ENCODE measurements at regions not wholly inside any gene's neighbourhood (a gene's known extent, or its start where the extent isn't known, plus 50 kb on each side); places are given as distances from the start of the nearest gene placed in this dataset.

- TF ChIP-seq, protein P1, sequence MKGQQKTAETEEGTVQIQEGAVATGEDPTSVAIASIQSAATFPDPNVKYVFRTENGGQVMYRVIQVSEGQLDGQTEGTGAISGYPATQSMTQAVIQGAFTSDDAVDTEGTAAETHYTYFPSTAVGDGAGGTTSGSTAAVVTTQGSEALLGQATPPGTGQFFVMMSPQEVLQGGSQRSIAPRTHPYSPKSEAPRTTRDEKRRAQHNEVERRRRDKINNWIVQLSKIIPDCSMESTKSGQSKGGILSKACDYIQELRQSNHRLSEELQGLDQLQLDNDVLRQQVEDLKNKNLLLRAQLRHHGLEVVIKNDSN (IDR thresholded peaks at IDR 0.05), result no peak
- TF ChIP-seq FOXM1 (IDR thresholded peaks at IDR 0.05; ENCODE audit: borderline replicate concordance, low read depth), result no peak
- TF ChIP-seq ZBTB7A (IDR thresholded peaks at IDR 0.05; ENCODE audit: low read depth), result no peak
- TF ChIP-seq CEBPB (IDR thresholded peaks at IDR 0.05), result no peak
- no peak for TF ChIP-seq TEAD4 (IDR thresholded peaks at IDR 0.05)
- TF ChIP-seq NFIC (IDR thresholded peaks at IDR 0.05), result no peak
- TF ChIP-seq REST (IDR thresholded peaks at IDR 0.05; ENCODE audit: low read depth), result no peak
- TF ChIP-seq EP300 (IDR thresholded peaks at IDR 0.05; ENCODE audit: borderline replicate concordance), result no peak
Observed at GRCh38 chr21:39115576-39116235, 67.5 kb downstream of the PSMG1 start.

All from Ishikawa (cell line).